Liver (tissue), 8 donors: ENCODE measurements at regions not wholly inside any gene's neighbourhood (a gene's known extent, or its start where the extent isn't known, plus 50 kb on each side); places are given as distances from the start of the nearest gene placed in this dataset.

ENCODE experiments used
- DNase-seq: peaks from one replicate; pipeline ENCODE4 v3.0.0-alpha.2; 2017; ENCODE audit warnings: low spot score
- H3K27ac ChIP-seq, 2 donors: one replicate each; pipeline ENCODE4 v1.7.0; 2013; ENCODE audit warnings: inconsistent platforms in 2 of 2, low read length in 2 of 2, control low read depth in 1 of 2, low read depth in 1 of 2, mild to moderate bottlenecking in 1 of 2
- H3K27me3 ChIP-seq, 4 donors: one replicate each; pipeline versions ENCODE4 v1.6.1 to v1.7.0; 2013; ENCODE audit warnings: low read length in 3 of 4, inconsistent platforms in 1 of 4, mild to moderate bottlenecking in 1 of 4, moderate library complexity in 1 of 4; ENCODE audit not compliant: control insufficient read depth in 4 of 4, insufficient read depth in 4 of 4
- H3K36me3 ChIP-seq, 4 donors: one replicate each; pipeline versions ENCODE4 v1.6.1 to v1.7.0; 2013; ENCODE audit warnings: low read length in 3 of 4, mild to moderate bottlenecking in 3 of 4, low read depth in 1 of 4, moderate library complexity in 1 of 4; ENCODE audit not compliant: control insufficient read depth in 4 of 4, insufficient read depth in 3 of 4
- H3K4me1 ChIP-seq, 4 donors: one replicate each; pipeline versions ENCODE4 v1.6.1 to v1.7.0; 2013; ENCODE audit warnings: low read length in 3 of 4, mild to moderate bottlenecking in 3 of 4, moderate library complexity in 1 of 4; ENCODE audit not compliant: control insufficient read depth in 4 of 4, insufficient read depth in 4 of 4
- H3K4me3 ChIP-seq, 3 donors: one replicate each; pipeline versions ENCODE4 v1.6.1 to v1.7.0; 2013; ENCODE audit warnings: low read length in 3 of 3, control low read depth in 1 of 3, low read depth in 1 of 3, mild to moderate bottlenecking in 1 of 3
- H3K9ac ChIP-seq, 2 donors: one replicate each; pipeline ENCODE4 v1.7.0; 2013; ENCODE audit warnings: low read length in 2 of 2, mild to moderate bottlenecking in 2 of 2, moderate library complexity in 2 of 2, control low read depth in 1 of 2, low read depth in 1 of 2
- H3K9me3 ChIP-seq, 4 donors: one replicate each; pipeline versions ENCODE4 v1.6.1 to v1.7.0; 2013; ENCODE audit warnings: low read length in 3 of 4; ENCODE audit not compliant: control insufficient read depth in 4 of 4
- EGR1 ChIP-seq, 2 donors: IDR thresholded peaks; 2 replicates each; pipeline ENCODE4 v1.6.1; 2016 to 2018; ENCODE audit warnings: antibody characterized with exemption in 2 of 2, low read depth in 2 of 2
- FOXA1 ChIP-seq: IDR thresholded peaks from 2 replicates; pipeline ENCODE4 v1.6.1; 2016; ENCODE audit warnings: antibody characterized with exemption
- FOXA2 ChIP-seq: IDR thresholded peaks from 2 replicates; pipeline ENCODE4 v1.6.1; 2016; ENCODE audit warnings: antibody characterized with exemption
- GABPA ChIP-seq, 2 donors: IDR thresholded peaks in 1 of 2; conservative IDR thresholded peaks in 1 of 2; 2 replicates each; pipeline ENCODE4 v1.6.1; 2016; ENCODE audit warnings: antibody characterized with exemption in 2 of 2, mild to moderate bottlenecking in 1 of 2, moderate library complexity in 1 of 2
- HNF4A ChIP-seq, 2 donors: conservative IDR thresholded peaks; 2 replicates each; pipeline ENCODE4 v1.6.1; 2016; ENCODE audit warnings: antibody characterized with exemption in 2 of 2, mild to moderate bottlenecking in 2 of 2
- HNF4G ChIP-seq: IDR thresholded peaks from 2 replicates; pipeline ENCODE4 v1.6.1; 2016; ENCODE audit warnings: antibody characterized with exemption
- NR2F2 ChIP-seq: IDR thresholded peaks from 2 replicates; pipeline ENCODE4 v1.6.1; 2016; ENCODE audit warnings: antibody characterized with exemption
- RAD21 ChIP-seq, 2 donors: IDR thresholded peaks; 2 replicates each; pipeline ENCODE4 v1.6.1; 2016; ENCODE audit warnings: antibody characterized with exemption in 2 of 2, mild to moderate bottlenecking in 2 of 2
- REST ChIP-seq: IDR thresholded peaks from 2 replicates; pipeline ENCODE4 v1.6.1; 2016; ENCODE audit warnings: antibody characterized with exemption, mild to moderate bottlenecking
- RXRA ChIP-seq, 2 donors: IDR thresholded peaks; 2 replicates each; pipeline ENCODE4 v1.6.1; 2017 to 2018; ENCODE audit warnings: antibody characterized with exemption in 2 of 2, mild to moderate bottlenecking in 1 of 2
- SP1 ChIP-seq: IDR thresholded peaks from 2 replicates; pipeline ENCODE4 v1.6.1; 2018; ENCODE audit warnings: antibody characterized with exemption, mild to moderate bottlenecking
- TAF1 ChIP-seq: conservative IDR thresholded peaks from 2 replicates; pipeline ENCODE4 v1.6.1; 2016; ENCODE audit warnings: antibody characterized with exemption, mild to moderate bottlenecking
- YY1 ChIP-seq: IDR thresholded peaks from 2 replicates; pipeline ENCODE4 v1.6.1; 2016; ENCODE audit warnings: antibody characterized with exemption, mild to moderate bottlenecking
- ZBTB33 ChIP-seq: IDR thresholded peaks from 2 replicates; pipeline ENCODE4 v1.6.1; 2016; ENCODE audit warnings: antibody characterized with exemption
- WGBS: extraction: QIAGEN DNeasy Blood & Tissue Kit; methylation state at CpG from one replicate; pipeline ENCODE4 v1.1.7; 2013; 5-methylcytosine and 5-hydroxymethylcytosine counted together
- TF ChIP-seq, protein P1 (sequence below): fragments of 150-350 bp; IDR thresholded peaks from 2 replicates; pipeline ENCODE4 v1.5.1; 2017; ENCODE audit warnings: improper control_type of control experiment, low read depth, low read length; ENCODE audit not compliant: missing input control
- donor health status: healthy.
- donor health status: healthy.
- donor health status: healthy.
- donor health status: healthy.
- donor health status: healthy.

DNA sequence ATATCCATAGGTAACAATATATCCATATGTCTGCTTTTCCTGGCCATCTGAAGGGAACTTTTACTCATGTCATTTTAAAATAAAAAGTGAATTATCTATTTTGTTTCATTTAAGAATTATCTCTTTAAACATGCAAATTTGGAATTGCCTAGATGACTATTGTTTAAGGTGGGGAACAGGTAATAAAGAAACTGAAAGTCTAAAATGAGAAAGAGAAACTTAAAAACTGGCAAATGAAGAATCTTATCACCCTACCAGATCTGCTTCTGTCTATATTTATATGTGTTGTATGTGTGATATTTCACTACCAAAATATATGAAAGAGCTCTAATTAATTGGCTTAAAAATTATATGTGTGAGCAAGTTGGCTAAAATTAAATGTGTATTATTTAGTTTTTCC is 243.2 kb upstream of the KCNH7 start:
- TF ChIP-seq NR2F2 (no peak), TAF1 (no peak), YY1 (no peak), FOXA1 (no peak), FOXA2 (no peak), RXRA (IDR thresholded peaks at IDR 0.05) (no peak), EGR1 (IDR thresholded peaks at IDR 0.05; ENCODE audit: low read depth in 2 of 2) (no peak), GABPA (IDR thresholded peaks at IDR 0.05 in 1 of 2, conservative IDR thresholded peaks at IDR 0.05 in 1 of 2) (no peak), HNF4A (conservative IDR thresholded peaks at IDR 0.05) (no peak), RAD21 (IDR thresholded peaks at IDR 0.05) (no peak), SP1 (no peak), ZBTB33 (no peak), REST (no peak), HNF4G (no peak)
- TF ChIP-seq, protein P1, sequence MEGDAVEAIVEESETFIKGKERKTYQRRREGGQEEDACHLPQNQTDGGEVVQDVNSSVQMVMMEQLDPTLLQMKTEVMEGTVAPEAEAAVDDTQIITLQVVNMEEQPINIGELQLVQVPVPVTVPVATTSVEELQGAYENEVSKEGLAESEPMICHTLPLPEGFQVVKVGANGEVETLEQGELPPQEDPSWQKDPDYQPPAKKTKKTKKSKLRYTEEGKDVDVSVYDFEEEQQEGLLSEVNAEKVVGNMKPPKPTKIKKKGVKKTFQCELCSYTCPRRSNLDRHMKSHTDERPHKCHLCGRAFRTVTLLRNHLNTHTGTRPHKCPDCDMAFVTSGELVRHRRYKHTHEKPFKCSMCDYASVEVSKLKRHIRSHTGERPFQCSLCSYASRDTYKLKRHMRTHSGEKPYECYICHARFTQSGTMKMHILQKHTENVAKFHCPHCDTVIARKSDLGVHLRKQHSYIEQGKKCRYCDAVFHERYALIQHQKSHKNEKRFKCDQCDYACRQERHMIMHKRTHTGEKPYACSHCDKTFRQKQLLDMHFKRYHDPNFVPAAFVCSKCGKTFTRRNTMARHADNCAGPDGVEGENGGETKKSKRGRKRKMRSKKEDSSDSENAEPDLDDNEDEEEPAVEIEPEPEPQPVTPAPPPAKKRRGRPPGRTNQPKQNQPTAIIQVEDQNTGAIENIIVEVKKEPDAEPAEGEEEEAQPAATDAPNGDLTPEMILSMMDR: no peak
- Histone ChIP-seq H3K27me3 (no peaks in the 10 kb centered on the region), H3K9ac (no peak overlapping the region), H3K4me1 (peaks cover 0 to 5% (median 0%) of the 10 kb centered on the region in 4 donors), H3K4me3 (no peak overlapping the region), H3K9me3 (peaks cover 0 to 1% (median 0%) of the 10 kb centered on the region in 4 donors), H3K27ac (no peak overlapping the region), H3K36me3 (no peaks in the 10 kb centered on the region)
- DNase-seq: no peak

- DNase-seq: no peak
- WGBS: 22% methylated on average over 1 of the region's 1 CpG
- H3K27me3 ChIP-seq: no peaks in the 10 kb centered on the region
These were observed 238.7 kb upstream of the KCNH7 start for GRCh38 chr2:163077241-163077640.

More at GRCh38 chr2:163077241-163077640, 238.7 kb upstream of the KCNH7 start:
- no peaks in the 10 kb centered on the region for H3K9me3 ChIP-seq
- H3K9ac ChIP-seq: no peak overlapping the region
- TF ChIP-seq NR2F2 (no peak), HNF4G (no peak), TAF1 (no peak)
- TF ChIP-seq, protein P1: no peak
- H3K27ac ChIP-seq: no peak overlapping the region
- H3K4me1 ChIP-seq: no peaks in the 10 kb centered on the region
- no peak overlapping the region for H3K4me3 ChIP-seq
- no peaks in the 10 kb centered on the region for H3K36me3 ChIP-seq
